ENCODE measurements at regions not wholly inside any gene's neighbourhood (a gene's known extent, or its start where the extent isn't known, plus 50 kb on each side); places are given as distances from the start of the nearest gene placed in this dataset.
A peak's percentile ranks its signal among the peaks of the same experiment; 100 is the strongest.
"Not testable (repeated sequence)": the region's sequence is repeated elsewhere in the genome, so short reads cannot be mapped to it uniquely, and the experiment has no call there.

- Mint-ChIP-seq H3K4me1 (ENCODE audit: low read depth) (peaks cover 27% of the 10 kb centered on the region), H3K36me3 (ENCODE audit: low read depth) (no peaks in the 10 kb centered on the region), H3K27ac (no peak overlapping the region), H3K4me3 (no peak overlapping the region), H3K9me3 (peaks cover 2% of the 10 kb centered on the region), H3K27me3 (peaks cover 5% of the 10 kb centered on the region)
- no peak for DNase-seq
Observed at GRCh38 chr3:72274493-72275330, 489.8 kb upstream of the PROK2 start.

DNA sequence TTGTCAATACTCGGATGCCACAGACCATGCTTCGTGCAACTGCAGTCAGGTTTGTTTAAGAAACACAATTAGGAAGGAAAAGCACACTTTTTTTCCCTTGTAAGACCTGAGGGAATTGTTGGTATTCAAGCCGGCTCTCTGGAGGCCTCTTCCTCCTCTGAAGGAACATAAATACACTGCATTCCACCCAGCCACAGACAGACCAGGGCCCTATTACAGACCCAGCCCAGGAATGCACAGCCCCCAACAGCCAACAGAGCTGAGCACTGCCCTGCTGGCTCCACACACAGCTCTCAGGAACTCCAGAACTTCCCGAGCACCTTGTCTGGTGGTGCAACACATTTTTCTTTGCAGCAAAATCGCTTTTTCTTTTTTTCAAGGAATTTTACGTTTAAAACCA, 488.7 kb upstream of the PROK2 start:
- Mint-ChIP-seq H3K4me1 (ENCODE audit: low read depth) (peaks cover 36% of the 10 kb centered on the region), H3K36me3 (ENCODE audit: low read depth) (no peaks in the 10 kb centered on the region), H3K27me3 (peaks cover under 1% of the 10 kb centered on the region), H3K27ac (no peak overlapping the region), H3K9me3 (peaks cover 2% of the 10 kb centered on the region), H3K4me3 (no peak overlapping the region)
- no peak for DNase-seq

GRCh38 chr3:72272356-72272755, 487.4 kb upstream of the PROK2 start:
- H3K27ac Mint-ChIP-seq = no peak overlapping the region
- no peaks in the 10 kb centered on the region for H3K36me3 Mint-ChIP-seq (ENCODE audit: low read depth)
- H3K4me3 Mint-ChIP-seq = no peak overlapping the region
- DNase-seq = no peak
- peaks cover 40% of the 10 kb centered on the region for H3K4me1 Mint-ChIP-seq (ENCODE audit: low read depth)
- H3K9me3 Mint-ChIP-seq = peaks cover 2% of the 10 kb centered on the region
- no peaks in the 10 kb centered on the region for H3K27me3 Mint-ChIP-seq

DNA sequence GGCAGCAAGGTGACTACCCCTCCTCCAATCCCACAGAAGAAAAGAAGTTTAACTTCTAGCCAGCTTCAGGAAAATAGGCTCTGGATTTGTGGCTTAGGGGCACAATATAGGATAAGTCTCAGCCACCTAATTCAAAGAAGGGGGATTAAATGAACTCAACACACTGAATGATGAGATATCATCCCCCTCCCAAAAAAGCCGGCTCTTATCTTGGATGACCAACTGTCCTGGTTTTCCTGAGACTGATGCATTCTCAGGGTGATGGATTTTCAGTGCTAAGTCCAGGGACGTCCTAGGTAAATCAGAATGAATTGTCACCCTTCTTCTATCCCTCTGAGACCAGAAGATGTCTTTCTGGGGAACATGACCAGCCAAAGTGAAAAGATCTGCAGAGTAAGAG, 487.0 kb upstream of the PROK2 start:
- no peak overlapping the region for H3K4me3 Mint-ChIP-seq
- H3K27ac Mint-ChIP-seq = no peak overlapping the region
- H3K4me1 Mint-ChIP-seq (ENCODE audit: low read depth) = peaks cover 44% of the 10 kb centered on the region
- no peaks in the 10 kb centered on the region for H3K36me3 Mint-ChIP-seq (ENCODE audit: low read depth)
- H3K27me3 Mint-ChIP-seq = no peaks in the 10 kb centered on the region
- DNase-seq = no peak
- H3K9me3 Mint-ChIP-seq = peaks cover 3% of the 10 kb centered on the region

DNA sequence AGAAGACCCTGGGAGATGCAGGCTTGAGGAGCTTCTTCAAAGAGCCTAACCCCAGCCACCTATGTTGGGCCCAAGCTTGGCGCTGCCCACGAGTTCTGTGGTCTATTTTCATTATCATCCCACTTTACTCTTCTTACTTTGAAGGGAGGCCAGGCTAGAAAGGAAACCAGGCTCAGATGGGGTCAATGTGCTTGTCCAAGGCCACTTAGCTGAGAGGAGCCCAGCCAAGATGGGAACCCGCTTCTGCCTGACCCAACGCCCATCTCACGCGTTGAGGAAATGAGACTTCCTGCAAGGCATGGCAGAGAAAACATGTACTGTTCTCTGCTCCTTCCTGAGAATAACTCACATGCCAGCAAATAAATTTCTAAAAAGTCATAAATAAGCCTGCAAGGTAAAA, 486.3 kb upstream of the PROK2 start:
- Mint-ChIP-seq H3K9me3 (peaks cover 3% of the 10 kb centered on the region), H3K4me1 (ENCODE audit: low read depth) (peaks cover 52% of the 10 kb centered on the region), H3K4me3 (no peak overlapping the region), H3K27ac (no peak overlapping the region), H3K36me3 (ENCODE audit: low read depth) (no peaks in the 10 kb centered on the region), H3K27me3 (no peaks in the 10 kb centered on the region)
- DNase-seq = no peak

- H3K36me3 Mint-ChIP-seq (ENCODE audit: low read depth) = no peaks in the 10 kb centered on the region
- peaks cover 56% of the 10 kb centered on the region for H3K4me1 Mint-ChIP-seq (ENCODE audit: low read depth)
- H3K27ac Mint-ChIP-seq = no peak overlapping the region
- DNase-seq = no peak
- H3K9me3 Mint-ChIP-seq = peaks cover 3% of the 10 kb centered on the region
- H3K27me3 Mint-ChIP-seq = no peaks in the 10 kb centered on the region
- H3K4me3 Mint-ChIP-seq = no peak overlapping the region
Observed at GRCh38 chr3:72270730-72271129, 485.8 kb upstream of the PROK2 start.

DNA sequence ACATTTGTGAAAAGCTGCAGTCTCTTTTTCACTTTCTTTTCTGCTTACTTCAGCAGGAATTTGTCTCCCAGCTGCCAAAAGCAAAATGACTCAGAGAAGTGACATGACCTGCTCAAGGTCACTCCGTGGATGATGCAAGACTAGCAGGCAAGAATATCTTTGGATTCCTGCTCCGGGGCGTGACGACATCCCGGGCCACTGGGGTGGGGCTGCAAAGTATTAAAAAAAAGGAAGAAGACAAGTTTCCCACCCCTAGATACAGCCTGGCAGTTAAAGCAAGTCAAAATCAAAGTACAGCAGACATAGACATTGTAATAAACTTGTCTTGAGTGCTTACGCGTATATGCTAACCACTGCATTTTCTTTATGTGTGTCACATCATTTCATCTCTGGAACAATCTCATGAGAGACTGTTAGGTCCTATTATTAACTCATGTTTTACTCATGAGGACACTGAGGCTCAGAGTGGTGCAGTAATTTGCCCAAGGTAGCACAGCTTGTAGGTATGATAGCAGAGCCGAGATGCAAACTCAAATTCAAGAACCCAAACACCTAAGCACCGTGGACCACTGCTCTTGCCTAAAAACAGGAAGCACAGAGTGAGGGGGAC, 485.2 kb upstream of the PROK2 start:
- H3K36me3 Mint-ChIP-seq (ENCODE audit: low read depth) = no peaks in the 10 kb centered on the region
- H3K4me3 Mint-ChIP-seq = no peak overlapping the region
- peaks cover 62% of the 10 kb centered on the region for H3K4me1 Mint-ChIP-seq (ENCODE audit: low read depth)
- peak overlapping the region; percentile 77 for H3K27ac Mint-ChIP-seq
- peaks cover 3% of the 10 kb centered on the region for H3K9me3 Mint-ChIP-seq
- no peaks in the 10 kb centered on the region for H3K27me3 Mint-ChIP-seq
- no peak for DNase-seq

DNA sequence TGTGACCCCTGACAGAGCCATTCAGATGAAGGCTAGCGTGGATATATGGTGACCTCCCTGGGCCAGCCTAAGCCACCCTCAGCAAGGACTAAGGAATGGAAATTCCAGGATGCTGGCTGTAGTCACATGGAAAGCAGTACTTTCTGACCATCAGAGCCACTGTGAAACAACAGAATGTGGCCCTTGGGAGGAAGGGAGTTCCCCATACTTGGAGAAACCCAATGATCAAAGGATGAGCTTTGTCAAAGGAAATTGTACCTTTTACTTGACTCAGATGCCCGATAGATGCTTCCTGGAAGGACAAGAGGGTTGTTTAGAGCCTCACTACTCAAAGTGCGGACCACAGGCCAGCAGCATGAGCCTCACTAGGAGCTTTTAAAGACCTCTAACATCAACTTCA, 484.5 kb upstream of the PROK2 start:
- Mint-ChIP-seq H3K4me1 (ENCODE audit: low read depth) (peaks cover 56% of the 10 kb centered on the region), H3K4me3 (no peak overlapping the region), H3K36me3 (ENCODE audit: low read depth) (no peaks in the 10 kb centered on the region), H3K9me3 (peaks cover 3% of the 10 kb centered on the region), H3K27me3 (peaks cover under 1% of the 10 kb centered on the region), H3K27ac (peak overlapping the region; percentile 77)
- no peak for DNase-seq

DNA sequence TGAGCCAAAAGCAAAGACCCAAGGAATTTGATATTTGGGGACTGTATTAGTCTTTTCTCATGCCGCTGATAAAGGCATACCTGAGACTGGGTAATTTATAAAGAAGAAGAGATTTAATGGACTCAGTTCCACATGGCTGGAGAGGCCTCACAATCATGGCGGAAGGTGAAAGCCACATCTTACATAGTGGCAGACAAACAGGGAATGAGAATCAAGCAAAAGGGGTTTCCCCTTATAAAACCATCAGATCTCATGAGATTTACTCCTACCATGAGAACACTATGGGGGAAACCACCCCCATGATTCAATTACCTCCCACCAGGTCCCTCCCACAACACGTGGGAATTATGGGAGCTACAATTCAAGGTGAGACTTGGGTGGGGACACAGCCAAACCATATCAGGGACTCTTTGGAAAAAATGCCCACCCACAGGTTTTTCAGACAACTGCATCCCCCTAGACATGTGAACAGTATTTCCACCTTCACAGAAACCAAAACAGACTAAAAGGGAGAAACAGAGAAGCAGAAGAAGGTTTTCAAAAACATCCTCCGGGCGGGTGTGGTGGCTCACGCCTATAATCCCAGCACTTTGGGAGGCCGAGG, 482.1 kb upstream of the PROK2 start:
- H3K9me3 Mint-ChIP-seq; DNase-seq; H3K27ac Mint-ChIP-seq; H3K36me3 Mint-ChIP-seq (ENCODE audit: low read depth); H3K4me3 Mint-ChIP-seq; H3K27me3 Mint-ChIP-seq: not testable (repeated sequence)
- H3K4me1 Mint-ChIP-seq (ENCODE audit: low read depth) = peaks cover 50% of the 10 kb centered on the region

- H3K36me3 Mint-ChIP-seq (ENCODE audit: low read depth) = no peaks in the 10 kb centered on the region
- H3K27me3 Mint-ChIP-seq = peaks cover 7% of the 10 kb centered on the region
- H3K4me3 Mint-ChIP-seq = no peak overlapping the region
- no peak for DNase-seq
- peaks cover 49% of the 10 kb centered on the region for H3K4me1 Mint-ChIP-seq (ENCODE audit: low read depth)
- no peak overlapping the region for H3K27ac Mint-ChIP-seq
- peaks cover 3% of the 10 kb centered on the region for H3K9me3 Mint-ChIP-seq
Observed at GRCh38 chr3:72266016-72266370, 481.0 kb upstream of the PROK2 start.

GRCh38 chr3:72265256-72266015, 480.5 kb upstream of the PROK2 start:
- H3K4me3 Mint-ChIP-seq = no peak overlapping the region
- H3K9me3 Mint-ChIP-seq = peaks cover 3% of the 10 kb centered on the region
- DNase-seq = no peak
- peaks cover 7% of the 10 kb centered on the region for H3K27me3 Mint-ChIP-seq
- H3K36me3 Mint-ChIP-seq (ENCODE audit: low read depth) = no peaks in the 10 kb centered on the region
- peak overlapping the region; percentile 16 for H3K27ac Mint-ChIP-seq
- H3K4me1 Mint-ChIP-seq (ENCODE audit: low read depth) = peaks cover 51% of the 10 kb centered on the region

- Mint-ChIP-seq H3K27me3 (peaks cover 8% of the 10 kb centered on the region), H3K4me1 (ENCODE audit: low read depth) (peaks cover 52% of the 10 kb centered on the region), H3K9me3 (peaks cover 4% of the 10 kb centered on the region), H3K4me3 (no peak overlapping the region), H3K36me3 (ENCODE audit: low read depth) (no peaks in the 10 kb centered on the region), H3K27ac (no peak overlapping the region)
- DNase-seq = no peak
Observed at GRCh38 chr3:72263223-72263990, 478.5 kb upstream of the PROK2 start.

- no peaks in the 10 kb centered on the region for H3K36me3 Mint-ChIP-seq (ENCODE audit: low read depth)
- no peak overlapping the region for H3K27ac Mint-ChIP-seq
- peaks cover 52% of the 10 kb centered on the region for H3K4me1 Mint-ChIP-seq (ENCODE audit: low read depth)
- no peak overlapping the region for H3K4me3 Mint-ChIP-seq
- H3K9me3 Mint-ChIP-seq = peaks cover 6% of the 10 kb centered on the region
- H3K27me3 Mint-ChIP-seq = peaks cover 11% of the 10 kb centered on the region
- DNase-seq = no peak
Observed at GRCh38 chr3:72262736-72263135, 477.8 kb upstream of the PROK2 start.
